ENCODE measurements at regions not wholly inside any gene's neighbourhood (a gene's known extent, or its start where the extent isn't known, plus 50 kb on each side); places are given as distances from the start of the nearest gene placed in this dataset.

GRCh38 chr5:74304536-74304935 is 336.0 kb downstream of the ENC1 start:
- intact Hi-C loops (cut with micrococcal nuclease): no loop called here
- H3K27me3 ChIP-seq (ENCODE audit: insufficient read depth, low read length): no peaks in the 10 kb centered on the region

GRCh38 chr5:74303578-74303977 is 336.9 kb downstream of the ENC1 start:
- H3K9me3 ChIP-seq (ENCODE audit: control insufficient read depth in 1 of 2, low read length in 2 of 2): no peaks in the 10 kb centered on the region
- DNase-seq: no peak
- H3K4me1 Mint-ChIP-seq: no peaks in the 10 kb centered on the region
- no peak overlapping the region for H3K27ac ChIP-seq (ENCODE audit: low read depth, low read length)
- no peaks in the 10 kb centered on the region for H3K4me1 ChIP-seq (ENCODE audit: insufficient read depth, low read length)
- no peak overlapping the region for H3K4me3 ChIP-seq (ENCODE audit: low read length in 2 of 2)
- no peak overlapping the region for H3K27ac Mint-ChIP-seq
- POLR2A ChIA-PET (ENCODE audit: partially characterized antibody): no interaction called here
- CTCF ChIA-PET (ENCODE audit: partially characterized antibody): no interaction called here
- H3K36me3 Mint-ChIP-seq: no peaks in the 10 kb centered on the region
- no peak overlapping the region for H3K4me3 Mint-ChIP-seq
- H3K36me3 ChIP-seq (ENCODE audit: insufficient read depth, low read length): no peaks in the 10 kb centered on the region
- peaks cover 0 to 2% (median 0%) of the 10 kb centered on the region in 8 donors for H3K9me3 Mint-ChIP-seq
- H3K27me3 ChIP-seq (ENCODE audit: insufficient read depth, low read length): no peaks in the 10 kb centered on the region
- H3K27me3 Mint-ChIP-seq: peaks cover 0 to 2% of the 10 kb centered on the region in 2 donors
- intact Hi-C loops (cut with micrococcal nuclease): no loop called here

More at GRCh38 chr5:74304536-74304935, 336.0 kb downstream of the ENC1 start:
- Histone ChIP-seq H3K9me3 (ENCODE audit: control insufficient read depth in 1 of 2, low read length in 2 of 2) (no peaks in the 10 kb centered on the region), H3K36me3 (ENCODE audit: insufficient read depth, low read length) (no peaks in the 10 kb centered on the region), H3K4me1 (ENCODE audit: insufficient read depth, low read length) (no peaks in the 10 kb centered on the region), H3K27ac (ENCODE audit: low read depth, low read length) (no peak overlapping the region), H3K4me3 (ENCODE audit: low read length in 2 of 2) (no peak overlapping the region)
- ChIA-PET CTCF (ENCODE audit: partially characterized antibody) (no interaction called here), POLR2A (ENCODE audit: partially characterized antibody) (no interaction called here)
- H3K4me1 Mint-ChIP-seq: no peaks in the 10 kb centered on the region
- H3K9me3 Mint-ChIP-seq: peaks cover 0 to 2% (median 0%) of the 10 kb centered on the region in 8 donors
- no peak overlapping the region for H3K4me3 Mint-ChIP-seq
- no peaks in the 10 kb centered on the region for H3K36me3 Mint-ChIP-seq
- DNase-seq: no peak
- peaks cover 0 to 2% of the 10 kb centered on the region in 2 donors for H3K27me3 Mint-ChIP-seq
- no peak overlapping the region for H3K27ac Mint-ChIP-seq

GRCh38 chr5:74301576-74301975 is 339.0 kb downstream of the ENC1 start:
- Histone ChIP-seq H3K27ac (ENCODE audit: low read depth, low read length) (no peak overlapping the region), H3K27me3 (ENCODE audit: insufficient read depth, low read length) (no peaks in the 10 kb centered on the region), H3K36me3 (ENCODE audit: insufficient read depth, low read length) (no peaks in the 10 kb centered on the region), H3K9me3 (ENCODE audit: control insufficient read depth in 1 of 2, low read length in 2 of 2) (no peaks in the 10 kb centered on the region), H3K4me3 (ENCODE audit: low read length in 2 of 2) (no peak overlapping the region), H3K4me1 (ENCODE audit: insufficient read depth, low read length) (no peaks in the 10 kb centered on the region)
- Mint-ChIP-seq H3K4me1 (no peaks in the 10 kb centered on the region), H3K36me3 (no peaks in the 10 kb centered on the region), H3K27me3 (peaks cover 0 to 2% of the 10 kb centered on the region in 2 donors), H3K27ac (no peak overlapping the region), H3K9me3 (peaks cover 0 to 2% (median 0%) of the 10 kb centered on the region in 8 donors), H3K4me3 (no peak overlapping the region)
- intact Hi-C loops (cut with micrococcal nuclease): no loop called here
- DNase-seq: no peak
- POLR2A ChIA-PET (ENCODE audit: partially characterized antibody): no interaction called here
- CTCF ChIA-PET (ENCODE audit: partially characterized antibody): no interaction called here

GRCh38 chr5:74300808-74301389 is 339.6 kb downstream of the ENC1 start:
- ChIA-PET CTCF (ENCODE audit: partially characterized antibody) (no interaction called here), POLR2A (ENCODE audit: partially characterized antibody) (no interaction called here)
- H3K27ac Mint-ChIP-seq: no peak overlapping the region
- Histone ChIP-seq H3K4me1 (ENCODE audit: insufficient read depth, low read length) (no peaks in the 10 kb centered on the region), H3K27me3 (ENCODE audit: insufficient read depth, low read length) (no peaks in the 10 kb centered on the region), H3K9me3 (ENCODE audit: control insufficient read depth in 1 of 2, low read length in 2 of 2) (no peaks in the 10 kb centered on the region), H3K27ac (ENCODE audit: low read depth, low read length) (no peak overlapping the region), H3K36me3 (ENCODE audit: insufficient read depth, low read length) (no peaks in the 10 kb centered on the region), H3K4me3 (ENCODE audit: low read length in 2 of 2) (no peak overlapping the region)
- DNase-seq: no peak
- no peaks in the 10 kb centered on the region for H3K4me1 Mint-ChIP-seq
- H3K4me3 Mint-ChIP-seq: no peak overlapping the region
- H3K27me3 Mint-ChIP-seq: peaks cover 0 to 2% of the 10 kb centered on the region in 2 donors
- H3K9me3 Mint-ChIP-seq: peaks cover 0 to 2% (median 0%) of the 10 kb centered on the region in 8 donors
- no peaks in the 10 kb centered on the region for H3K36me3 Mint-ChIP-seq
- intact Hi-C loops (cut with micrococcal nuclease): no loop called here

GRCh38 chr5:74299833-74300232 is 340.7 kb downstream of the ENC1 start:
- no peak for DNase-seq
- no peak overlapping the region for H3K27ac Mint-ChIP-seq
- no peak overlapping the region for H3K4me3 Mint-ChIP-seq
- CTCF ChIA-PET (ENCODE audit: partially characterized antibody): no interaction called here
- intact Hi-C loops (cut with micrococcal nuclease): loop anchor here (10.0 kb wide), 1 partner anchor 345 kb away; the partner anchor contains the start of gene ENC1
- H3K36me3 Mint-ChIP-seq: no peaks in the 10 kb centered on the region
- no peak overlapping the region for H3K4me3 ChIP-seq (ENCODE audit: low read length in 2 of 2)
- POLR2A ChIA-PET (ENCODE audit: partially characterized antibody): no interaction called here
- no peaks in the 10 kb centered on the region for H3K36me3 ChIP-seq (ENCODE audit: insufficient read depth, low read length)
- H3K9me3 Mint-ChIP-seq: peaks cover 0 to 2% (median 0%) of the 10 kb centered on the region in 8 donors
- H3K27ac ChIP-seq (ENCODE audit: low read depth, low read length): no peak overlapping the region
- peaks cover 0 to 2% of the 10 kb centered on the region in 2 donors for H3K27me3 Mint-ChIP-seq
- H3K27me3 ChIP-seq (ENCODE audit: insufficient read depth, low read length): no peaks in the 10 kb centered on the region
- no peaks in the 10 kb centered on the region for H3K9me3 ChIP-seq (ENCODE audit: control insufficient read depth in 1 of 2, low read length in 2 of 2)
- no peaks in the 10 kb centered on the region for H3K4me1 Mint-ChIP-seq
- H3K4me1 ChIP-seq (ENCODE audit: insufficient read depth, low read length): no peaks in the 10 kb centered on the region

GRCh38 chr5:74296685-74297408 is 343.7 kb downstream of the ENC1 start:
- H3K27me3 ChIP-seq (ENCODE audit: insufficient read depth, low read length): no peaks in the 10 kb centered on the region
- no peaks in the 10 kb centered on the region for H3K9me3 ChIP-seq (ENCODE audit: control insufficient read depth in 1 of 2, low read length in 2 of 2)
- Mint-ChIP-seq H3K36me3 (no peaks in the 10 kb centered on the region), H3K9me3 (peaks cover 0 to 2% (median 0%) of the 10 kb centered on the region in 8 donors), H3K27me3 (peaks cover 0 to 6% of the 10 kb centered on the region in 2 donors), H3K27ac (no peak overlapping the region), H3K4me3 (no peak overlapping the region), H3K4me1 (no peaks in the 10 kb centered on the region)
- ChIA-PET POLR2A (ENCODE audit: partially characterized antibody) (no interaction called here), CTCF (ENCODE audit: partially characterized antibody) (no interaction called here)
- DNase-seq: no peak
- H3K4me3 ChIP-seq (ENCODE audit: low read length in 2 of 2): no peak overlapping the region
- intact Hi-C loops (cut with micrococcal nuclease): loop anchor here (10.0 kb wide), 1 partner anchor 348 kb away; the partner anchor contains the start of gene ENC1
- H3K4me1 ChIP-seq (ENCODE audit: insufficient read depth, low read length): no peaks in the 10 kb centered on the region
- no peaks in the 10 kb centered on the region for H3K36me3 ChIP-seq (ENCODE audit: insufficient read depth, low read length)
- no peak overlapping the region for H3K27ac ChIP-seq (ENCODE audit: low read depth, low read length)

GRCh38 chr5:74295676-74296075 is 344.9 kb downstream of the ENC1 start:
- no peak overlapping the region for H3K27ac Mint-ChIP-seq
- H3K4me3 Mint-ChIP-seq: no peak overlapping the region
- Histone ChIP-seq H3K9me3 (ENCODE audit: control insufficient read depth in 1 of 2, low read length in 2 of 2) (no peaks in the 10 kb centered on the region), H3K4me1 (ENCODE audit: insufficient read depth, low read length) (no peaks in the 10 kb centered on the region), H3K4me3 (ENCODE audit: low read length in 2 of 2) (no peak overlapping the region), H3K27me3 (ENCODE audit: insufficient read depth, low read length) (no peaks in the 10 kb centered on the region), H3K27ac (ENCODE audit: low read depth, low read length) (no peak overlapping the region), H3K36me3 (ENCODE audit: insufficient read depth, low read length) (no peaks in the 10 kb centered on the region)
- no peaks in the 10 kb centered on the region for H3K36me3 Mint-ChIP-seq
- intact Hi-C loops (cut with micrococcal nuclease): loop anchor here (10.0 kb wide), 1 partner anchor 349 kb away; the partner anchor contains the start of gene ENC1
- no peak for DNase-seq
- ChIA-PET CTCF (ENCODE audit: partially characterized antibody) (no interaction called here), POLR2A (ENCODE audit: partially characterized antibody) (no interaction called here)
- peaks cover 0 to 5% of the 10 kb centered on the region in 2 donors for H3K27me3 Mint-ChIP-seq
- no peaks in the 10 kb centered on the region for H3K4me1 Mint-ChIP-seq
- no peaks in the 10 kb centered on the region for H3K9me3 Mint-ChIP-seq

All from CD4-positive, alpha-beta memory T cell (primary cell).